ENCODE measurements at regions not wholly inside any gene's neighbourhood (a gene's known extent, or its start where the extent isn't known, plus 50 kb on each side); places are given as distances from the start of the nearest gene placed in this dataset.

GRCh38 chr5:88144219-88145001 lies 124.2 kb downstream of the TMEM161B start:
- TF ChIP-seq POLR2AphosphoS5 (IDR thresholded peaks at IDR 0.05; ENCODE audit: low read depth, low read length) (no peak), FOXP2 (optimal IDR thresholded peaks at IDR 0.05; ENCODE audit: borderline replicate concordance, extremely low read depth, extremely low read length, insufficient read depth) (no peak), TAF1 (IDR thresholded peaks at IDR 0.05; ENCODE audit: borderline replicate concordance, insufficient read depth, low read length) (no peak), REST (IDR thresholded peaks at IDR 0.05; ENCODE audit: insufficient read depth in 1 of 2, low read depth in 2 of 2, low read length in 2 of 2) (no peak), SIN3A (IDR thresholded peaks at IDR 0.05; ENCODE audit: borderline replicate concordance, insufficient read depth, low read length) (no peak)

- no peak for TF ChIP-seq REST (IDR thresholded peaks at IDR 0.05; ENCODE audit: insufficient read depth in 1 of 2, low read depth in 2 of 2, low read length in 2 of 2)
- no peak for TF ChIP-seq SIN3A (IDR thresholded peaks at IDR 0.05; ENCODE audit: borderline replicate concordance, insufficient read depth, low read length)
- TF ChIP-seq FOXP2 (optimal IDR thresholded peaks at IDR 0.05; ENCODE audit: borderline replicate concordance, extremely low read depth, extremely low read length, insufficient read depth), result no peak
- TF ChIP-seq TAF1 (IDR thresholded peaks at IDR 0.05; ENCODE audit: borderline replicate concordance, insufficient read depth, low read length), result no peak
- no peak for TF ChIP-seq POLR2AphosphoS5 (IDR thresholded peaks at IDR 0.05; ENCODE audit: low read depth, low read length)
These were observed 124.9 kb downstream of the TMEM161B start for GRCh38 chr5:88143693-88144218.

- TF ChIP-seq FOXP2 (optimal IDR thresholded peaks at IDR 0.05; ENCODE audit: borderline replicate concordance, extremely low read depth, extremely low read length, insufficient read depth) (no peak), REST (IDR thresholded peaks at IDR 0.05; ENCODE audit: insufficient read depth in 1 of 2, low read depth in 2 of 2, low read length in 2 of 2) (no peak), TAF1 (IDR thresholded peaks at IDR 0.05; ENCODE audit: borderline replicate concordance, insufficient read depth, low read length) (no peak), POLR2AphosphoS5 (IDR thresholded peaks at IDR 0.05; ENCODE audit: low read depth, low read length) (no peak), SIN3A (IDR thresholded peaks at IDR 0.05; ENCODE audit: borderline replicate concordance, insufficient read depth, low read length) (no peak)
These were observed 125.6 kb downstream of the TMEM161B start for GRCh38 chr5:88142886-88143692.

- TF ChIP-seq SIN3A (IDR thresholded peaks at IDR 0.05; ENCODE audit: borderline replicate concordance, insufficient read depth, low read length), result no peak
- no peak for TF ChIP-seq TAF1 (IDR thresholded peaks at IDR 0.05; ENCODE audit: borderline replicate concordance, insufficient read depth, low read length)
- TF ChIP-seq REST (IDR thresholded peaks at IDR 0.05; ENCODE audit: insufficient read depth in 1 of 2, low read depth in 2 of 2, low read length in 2 of 2), result no peak
- TF ChIP-seq FOXP2 (optimal IDR thresholded peaks at IDR 0.05; ENCODE audit: borderline replicate concordance, extremely low read depth, extremely low read length, insufficient read depth), result no peak
- TF ChIP-seq POLR2AphosphoS5 (IDR thresholded peaks at IDR 0.05; ENCODE audit: low read depth, low read length), result no peak
These were observed 126.1 kb downstream of the TMEM161B start for GRCh38 chr5:88142636-88142885.
